GM19351 (cell line): ENCODE measurements at regions not wholly inside any gene's neighbourhood (a gene's known extent, or its start where the extent isn't known, plus 50 kb on each side); places are given as distances from the start of the nearest gene placed in this dataset.
"Not testable (repeated sequence)": the region's sequence is repeated elsewhere in the genome, so short reads cannot be mapped to it uniquely, and the experiment has no call there.

Experiments used
- ATAC-seq: cut with Tn5 transposase; IDR thresholded peaks from one replicate; pipeline ENCODE4 v1.9.1; 2021; ENCODE audit warnings: mild to moderate bottlenecking, moderate library complexity; ENCODE audit not compliant: unreplicated experiment

- not testable (repeated sequence) for ATAC-seq
Measured at GRCh38 chr3:125791021-125791420, 178.0 kb upstream of the ROPN1B start.

- not testable (repeated sequence) for ATAC-seq
Measured at GRCh38 chr3:125810010-125810409, 159.0 kb upstream of the ROPN1B start.

GRCh38 chr3:125822175-125822574 is 146.8 kb upstream of the ROPN1B start:
- ATAC-seq = not testable (repeated sequence)

- not testable (repeated sequence) for ATAC-seq
Measured at GRCh38 chr3:125831005-125831750, 137.8 kb upstream of the ROPN1B start.

GRCh38 chr3:125835562-125835961 is 133.4 kb upstream of the ROPN1B start:
- ATAC-seq = not testable (repeated sequence)

- ATAC-seq = not testable (repeated sequence)
Measured at GRCh38 chr3:125836011-125836551, 132.9 kb upstream of the ROPN1B start.

- not testable (repeated sequence) for ATAC-seq
Measured at GRCh38 chr3:125836786-125837185, 132.2 kb upstream of the ROPN1B start.

GRCh38 chr3:125838857-125839256 is 130.1 kb upstream of the ROPN1B start:
- ATAC-seq = not testable (repeated sequence)

GRCh38 chr3:125840465-125840864 is 128.5 kb upstream of the ROPN1B start:
- not testable (repeated sequence) for ATAC-seq

- not testable (repeated sequence) for ATAC-seq
Measured at GRCh38 chr3:125847966-125848365, 121.0 kb upstream of the ROPN1B start.

- ATAC-seq = not testable (repeated sequence)
Measured at GRCh38 chr3:125855006-125855405, 114.0 kb upstream of the ROPN1B start.

- not testable (repeated sequence) for ATAC-seq
Measured at GRCh38 chr3:125860547-125860946, 108.4 kb upstream of the ROPN1B start.

- ATAC-seq = not testable (repeated sequence)
Measured at GRCh38 chr3:125862841-125863254, 106.1 kb upstream of the ROPN1B start.

GRCh38 chr3:125864532-125864931 is 104.4 kb upstream of the ROPN1B start:
- ATAC-seq = not testable (repeated sequence)

- ATAC-seq = not testable (repeated sequence)
Measured at GRCh38 chr3:125886006-125886405, 83.0 kb upstream of the ROPN1B start.

GRCh38 chr3:125899181-125899580 is 69.8 kb upstream of the ROPN1B start:
- not testable (repeated sequence) for ATAC-seq

- not testable (repeated sequence) for ATAC-seq
Measured at GRCh38 chr3:125901473-125901872, 67.5 kb upstream of the ROPN1B start.

- not testable (repeated sequence) for ATAC-seq
Measured at GRCh38 chr3:125903780-125904455, 65.1 kb upstream of the ROPN1B start.

GRCh38 chr3:125907279-125907678 is 61.7 kb upstream of the ROPN1B start:
- ATAC-seq = not testable (repeated sequence)

- ATAC-seq = not testable (repeated sequence)
Measured at GRCh38 chr3:125910851-125911250, 58.1 kb upstream of the ROPN1B start.

GRCh38 chr3:125914608-125915436 is 54.2 kb upstream of the ROPN1B start:
- not testable (repeated sequence) for ATAC-seq
